Left renal cortex interstitium (tissue), 4 donors: ENCODE measurements at regions not wholly inside any gene's neighbourhood (a gene's known extent, or its start where the extent isn't known, plus 50 kb on each side); places are given as distances from the start of the nearest gene placed in this dataset.

Experiments
- DNase-seq, 4 donors: peaks; one replicate each; pipeline ENCODE4 v3.0.0-alpha.2; 2013; ENCODE audit warnings: low read depth in 4 of 4, low spot score in 2 of 4, missing footprints in 1 of 4

- no peak for DNase-seq
Measured at GRCh38 chr15:97708252-97708651, 252.3 kb upstream of the ARRDC4 start.

- no peak for DNase-seq
Measured at GRCh38 chr15:97712530-97712929, 248.0 kb upstream of the ARRDC4 start.

GRCh38 chr15:97717806-97718205, 242.7 kb upstream of the ARRDC4 start:
- no peak for DNase-seq

GRCh38 chr15:97718509-97718908, 242.0 kb upstream of the ARRDC4 start:
- DNase-seq: no peak

- peak in 2 of 4 donors; percentile 35 to 47 for DNase-seq
Measured at GRCh38 chr15:97728791-97729190, 231.7 kb upstream of the ARRDC4 start.

GRCh38 chr15:97729270-97729669, 231.2 kb upstream of the ARRDC4 start:
- DNase-seq: no peak

GRCh38 chr15:97730315-97730714, 230.2 kb upstream of the ARRDC4 start:
- no peak for DNase-seq

- no peak for DNase-seq
Measured at GRCh38 chr15:97731859-97732258, 228.6 kb upstream of the ARRDC4 start.

- no peak for DNase-seq
Measured at GRCh38 chr15:97733373-97733772, 227.1 kb upstream of the ARRDC4 start.

GRCh38 chr15:97736748-97737147, 223.8 kb upstream of the ARRDC4 start:
- no peak for DNase-seq

- no peak for DNase-seq
Measured at GRCh38 chr15:97745481-97746071, 214.9 kb upstream of the ARRDC4 start.

GRCh38 chr15:97747342-97747741, 213.2 kb upstream of the ARRDC4 start:
- DNase-seq: no peak

- no peak for DNase-seq
Measured at GRCh38 chr15:97748576-97748975, 211.9 kb upstream of the ARRDC4 start.

- no peak for DNase-seq
Measured at GRCh38 chr15:97750060-97750459, 210.4 kb upstream of the ARRDC4 start.

- DNase-seq: no peak
Measured at GRCh38 chr15:97755726-97756125, 204.8 kb upstream of the ARRDC4 start.

- DNase-seq: no peak
Measured at GRCh38 chr15:97759363-97759762, 201.1 kb upstream of the ARRDC4 start.

GRCh38 chr15:97761110-97761509, 199.4 kb upstream of the ARRDC4 start:
- DNase-seq: no peak

- DNase-seq: no peak
Measured at GRCh38 chr15:97783240-97783639, 177.3 kb upstream of the ARRDC4 start.

- no peak for DNase-seq
Measured at GRCh38 chr15:97786741-97787140, 173.8 kb upstream of the ARRDC4 start.

- no peak for DNase-seq
Measured at GRCh38 chr15:97790180-97790579, 170.3 kb upstream of the ARRDC4 start.

GRCh38 chr15:97791824-97792792, 168.4 kb upstream of the ARRDC4 start:
- no peak for DNase-seq

- no peak for DNase-seq
Measured at GRCh38 chr15:97804950-97805349, 155.6 kb upstream of the ARRDC4 start.
